HCT116 (cell line): ENCODE measurements at regions not wholly inside any gene's neighbourhood (a gene's known extent, or its start where the extent isn't known, plus 50 kb on each side); places are given as distances from the start of the nearest gene placed in this dataset.

Experiments used
- ATAC-seq: fragments of 200-7000 bp; cut with Tn5 transposase; 2 replicates; pipeline ENCODE4 v1.9.1; 2020; ENCODE audit warnings: mild to moderate bottlenecking, moderate library complexity
- BruUV-seq: library from RNA; stranded (reverse); fragments of 400-500 nt; replicated peaks from 2 replicates; lab custom pipeline; 2021; lab: Mats Ljungman, UMichigan
- CTCF ChIA-PET: fragments of 300-600 bp; sonication (Branson Sonifier 250); formaldehyde crosslinking; loops from one replicate; lab custom pipeline; 2021; ENCODE audit warnings: antibody characterized with exemption; lab: Charles Lee
- POLR2A ChIA-PET: fragments of 300-600, 350-600 bp; sonication (Branson Sonifier 250); formaldehyde crosslinking; loops from one replicate; lab custom pipeline; 2021; ENCODE audit warnings: antibody characterized with exemption; lab: Charles Lee
- RAD21 ChIA-PET, 2 experiments: fragments of 300-600 bp; sonication (Branson Sonifier 250); formaldehyde crosslinking; loops; one replicate each; lab custom pipeline; 2023; ENCODE audit warnings: low total read pairs in 2 of 2; ENCODE audit not compliant: uncharacterized antibody in 2 of 2, unreplicated experiment in 2 of 2, low non-redundant PET in 1 of 2; lab: Charles Lee
- DNase-seq: peaks from one replicate; pipeline ENCODE4 v3.0.0-alpha.2; 2010; ENCODE audit warnings: low read depth, low spot score
- H2AFZ ChIP-seq: fragments of 200-600 bp; shearing (Covaris generic), sonication (generic); 2 replicates; pipeline ENCODE4 v1.6.1; 2017; ENCODE audit warnings: low read depth, mixed run types, mixed read lengths, antibody characterized with exemption, low read length; ENCODE audit not compliant: poor library complexity, severe bottlenecking
- H3K27ac ChIP-seq: 2 replicates; pipeline ENCODE4 v1.5.1; 2012; ENCODE audit warnings: low read depth, low read length
- H3K27me3 ChIP-seq: fragments of 200-600 bp; sonication (generic); 2 replicates; pipeline ENCODE4 v1.6.1; 2016; ENCODE audit warnings: mixed run types, low read length, mixed read lengths; ENCODE audit not compliant: insufficient read depth
- H3K36me3 ChIP-seq, 2 experiments: fragments of 200-500 bp in 1 of 2; fragments of 200-600 bp in 1 of 2; sonication (Bioruptor generic) in 1 of 2; sonication (generic) in 1 of 2; 2 replicates each; pipeline versions ENCODE4 v1.5.1 to v1.6.1; 2014 to 2016; ENCODE audit warnings: low read length in 2 of 2, inconsistent platforms in 1 of 2, mixed read lengths in 1 of 2, mixed run types in 1 of 2; ENCODE audit not compliant: insufficient read depth in 2 of 2, control insufficient read depth in 1 of 2
- H3K4me1 ChIP-seq, 2 experiments: fragments of 200-600 bp in 1 of 2; sonication (generic) in 1 of 2; 2 replicates each; pipeline versions ENCODE4 v1.5.1 to v1.6.1; 2012 to 2017; ENCODE audit warnings: low read length in 2 of 2, inconsistent platforms in 1 of 2, mild to moderate bottlenecking in 1 of 2, mixed read lengths in 1 of 2, mixed run types in 1 of 2, moderate library complexity in 1 of 2; ENCODE audit not compliant: insufficient read depth in 2 of 2, control insufficient read depth in 1 of 2
- H3K4me2 ChIP-seq: fragments of 200-600 bp; sonication (generic); 2 replicates; pipeline ENCODE4 v1.6.1; 2017; ENCODE audit warnings: mixed run types, low read length, mixed read lengths
- H3K4me3 ChIP-seq, 2 experiments: fragments of 200-600 bp in 1 of 2; sonication (generic) in 1 of 2; replicated peaks in 1 of 2; 2 replicates each; pipeline ENCODE4 v1.5.1; 2011 to 2016; ENCODE audit warnings: low read length in 2 of 2, control low read depth in 1 of 2, low read depth in 1 of 2, mild to moderate bottlenecking in 1 of 2, mixed read lengths in 1 of 2, mixed run types in 1 of 2
- H3K79me2 ChIP-seq: fragments of 200-600 bp; sonication (generic); 2 replicates; pipeline ENCODE4 v1.6.1; 2017; ENCODE audit warnings: mild to moderate bottlenecking, mixed run types, low read length, moderate library complexity, mixed read lengths; ENCODE audit not compliant: insufficient read depth
- H3K9ac ChIP-seq: fragments of 200-600 bp; sonication (generic); 2 replicates; pipeline ENCODE4 v1.6.1; 2016; ENCODE audit warnings: low read length, mixed read lengths
- H3K9me2 ChIP-seq: fragments of 200-600 bp; sonication (generic), shearing (Covaris generic); 2 replicates; pipeline ENCODE4 v1.6.1; 2017; ENCODE audit warnings: mixed run types, mild to moderate bottlenecking, moderate library complexity; ENCODE audit not compliant: insufficient read depth
- H3K9me3 ChIP-seq, 2 experiments: fragments of 200-500 bp in 1 of 2; fragments of 200-600 bp in 1 of 2; sonication (Bioruptor generic) in 1 of 2; sonication (generic) in 1 of 2; 2 replicates each; pipeline ENCODE4 v1.6.1; 2014 to 2017; ENCODE audit warnings: low read length in 2 of 2, mixed read lengths in 2 of 2, inconsistent platforms in 1 of 2, low read depth in 1 of 2, mild to moderate bottlenecking in 1 of 2, mixed run types in 1 of 2, moderate library complexity in 1 of 2; ENCODE audit not compliant: control insufficient read depth in 1 of 2, insufficient read depth in 1 of 2
- H4K20me1 ChIP-seq: fragments of 200-600 bp; sonication (generic), shearing (Covaris generic); 2 replicates; pipeline ENCODE4 v1.6.1; 2017; ENCODE audit warnings: mixed run types, mild to moderate bottlenecking, moderate library complexity; ENCODE audit not compliant: insufficient read depth
- CEBPB ChIP-seq: IDR thresholded peaks from 2 replicates; pipeline ENCODE4 v1.6.1; 2012; ENCODE audit warnings: low read depth
- ELF1 ChIP-seq: IDR thresholded peaks from 2 replicates; pipeline ENCODE4 v1.6.1; 2012; ENCODE audit warnings: low read depth, borderline replicate concordance
- EZH2 ChIP-seq: fragments of 200-600 bp; sonication (generic); IDR thresholded peaks from 2 replicates; pipeline ENCODE4 v1.6.1; 2017; ENCODE audit warnings: antibody characterized with exemption, mixed run types
- EZH2phosphoT487 ChIP-seq: fragments of 200-600 bp; IDR thresholded peaks from 2 replicates; pipeline ENCODE4 v1.6.1; 2018; ENCODE audit warnings: antibody characterized with exemption, borderline replicate concordance
- POLR2AphosphoS5 ChIP-seq: IDR thresholded peaks from 2 replicates; pipeline ENCODE4 v1.6.1; 2011; ENCODE audit warnings: mild to moderate bottlenecking, low read depth, low read length, moderate library complexity
- SIN3A ChIP-seq: IDR thresholded peaks from 2 replicates; pipeline ENCODE4 v1.6.1; 2012; ENCODE audit warnings: low read depth
- SP1 ChIP-seq: IDR thresholded peaks from 2 replicates; pipeline ENCODE4 v1.6.1; 2012; ENCODE audit warnings: low read depth
- TCF7L2 ChIP-seq: IDR thresholded peaks from 2 replicates; pipeline ENCODE4 v1.7.0; 2011; ENCODE audit warnings: borderline replicate concordance, inconsistent platforms; ENCODE audit not compliant: insufficient read depth, insufficient read length; ENCODE audit errors: extremely low read depth
- ZBTB33 ChIP-seq: IDR thresholded peaks from 2 replicates; pipeline ENCODE4 v1.6.1; 2011; ENCODE audit warnings: mild to moderate bottlenecking, low read length, moderate library complexity; ENCODE audit not compliant: insufficient replicate concordance; ENCODE audit errors: extremely low read depth
- intact Hi-C: fragments of 100-400 bp; cut with micrococcal nuclease; formaldehyde crosslinking; loops from 2 replicates; pipeline ENCODE4 v1.10.0; 2022
- TF ChIP-seq, protein P1 (sequence below): IDR thresholded peaks from 2 replicates; pipeline ENCODE4 v1.6.1; 2012; ENCODE audit warnings: low read depth

DNA sequence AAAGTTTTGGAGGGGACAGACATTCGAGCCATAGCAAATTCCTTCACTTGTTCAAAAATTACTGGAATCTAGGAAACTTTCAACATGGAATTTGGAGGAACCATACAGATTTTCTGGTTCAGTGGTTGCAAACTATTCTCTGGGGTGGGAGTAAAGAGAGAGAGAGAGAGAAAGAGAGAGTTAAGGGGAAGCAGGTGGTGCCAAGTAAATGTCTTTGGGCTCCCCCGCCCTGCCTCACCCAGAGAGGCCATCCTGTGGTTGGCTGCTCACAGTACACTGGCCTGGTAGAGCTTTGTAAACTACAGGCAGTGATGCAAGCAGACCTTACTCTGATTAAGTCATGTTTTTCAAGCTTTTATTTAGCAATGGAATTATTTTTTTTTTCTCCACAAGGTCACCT, 82.6 kb downstream of the ADAMTS15 start:
- POLR2A ChIA-PET: no interaction called here
- H3K4me1 ChIP-seq: no peaks in the 10 kb centered on the region
- intact Hi-C loops: no loop called here
- RAD21 ChIA-PET: no interaction called here
- no peaks in the 10 kb centered on the region for H3K9me3 ChIP-seq
- H3K27me3 ChIP-seq: peaks cover 21% of the 10 kb centered on the region; the same call in 1 of the 2 replicates
- H2AFZ ChIP-seq: no peak overlapping the region
- H3K4me3 ChIP-seq: no peak overlapping the region
- DNase-seq (no peak), ATAC-seq (no peak)
- no peaks in the 10 kb centered on the region for H3K36me3 ChIP-seq
- no peak for TF ChIP-seq ELF1
- no peak for TF ChIP-seq POLR2AphosphoS5
- TF ChIP-seq TCF7L2: no peak
- no peak for TF ChIP-seq CEBPB
- no peak for TF ChIP-seq ZBTB33
- TF ChIP-seq, protein P1, sequence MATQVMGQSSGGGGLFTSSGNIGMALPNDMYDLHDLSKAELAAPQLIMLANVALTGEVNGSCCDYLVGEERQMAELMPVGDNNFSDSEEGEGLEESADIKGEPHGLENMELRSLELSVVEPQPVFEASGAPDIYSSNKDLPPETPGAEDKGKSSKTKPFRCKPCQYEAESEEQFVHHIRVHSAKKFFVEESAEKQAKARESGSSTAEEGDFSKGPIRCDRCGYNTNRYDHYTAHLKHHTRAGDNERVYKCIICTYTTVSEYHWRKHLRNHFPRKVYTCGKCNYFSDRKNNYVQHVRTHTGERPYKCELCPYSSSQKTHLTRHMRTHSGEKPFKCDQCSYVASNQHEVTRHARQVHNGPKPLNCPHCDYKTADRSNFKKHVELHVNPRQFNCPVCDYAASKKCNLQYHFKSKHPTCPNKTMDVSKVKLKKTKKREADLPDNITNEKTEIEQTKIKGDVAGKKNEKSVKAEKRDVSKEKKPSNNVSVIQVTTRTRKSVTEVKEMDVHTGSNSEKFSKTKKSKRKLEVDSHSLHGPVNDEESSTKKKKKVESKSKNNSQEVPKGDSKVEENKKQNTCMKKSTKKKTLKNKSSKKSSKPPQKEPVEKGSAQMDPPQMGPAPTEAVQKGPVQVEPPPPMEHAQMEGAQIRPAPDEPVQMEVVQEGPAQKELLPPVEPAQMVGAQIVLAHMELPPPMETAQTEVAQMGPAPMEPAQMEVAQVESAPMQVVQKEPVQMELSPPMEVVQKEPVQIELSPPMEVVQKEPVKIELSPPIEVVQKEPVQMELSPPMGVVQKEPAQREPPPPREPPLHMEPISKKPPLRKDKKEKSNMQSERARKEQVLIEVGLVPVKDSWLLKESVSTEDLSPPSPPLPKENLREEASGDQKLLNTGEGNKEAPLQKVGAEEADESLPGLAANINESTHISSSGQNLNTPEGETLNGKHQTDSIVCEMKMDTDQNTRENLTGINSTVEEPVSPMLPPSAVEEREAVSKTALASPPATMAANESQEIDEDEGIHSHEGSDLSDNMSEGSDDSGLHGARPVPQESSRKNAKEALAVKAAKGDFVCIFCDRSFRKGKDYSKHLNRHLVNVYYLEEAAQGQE: no peak
- TF ChIP-seq SIN3A: no peak
- no peak for TF ChIP-seq EZH2phosphoT487
- TF ChIP-seq EZH2: no peak
- no peak for TF ChIP-seq SP1
- H3K4me2 ChIP-seq: no peak overlapping the region
- CTCF ChIA-PET: no interaction called here
- H3K9me2 ChIP-seq: no peaks in the 10 kb centered on the region
- no peak overlapping the region for H3K27ac ChIP-seq
- no peaks in the 10 kb centered on the region for H4K20me1 ChIP-seq
- no peaks in the 10 kb centered on the region for H3K79me2 ChIP-seq
- no peak overlapping the region for H3K9ac ChIP-seq
- no TSS peak for BruUV-seq
